H1 (cell line): ENCODE measurements at regions not wholly inside any gene's neighbourhood (a gene's known extent, or its start where the extent isn't known, plus 50 kb on each side); places are given as distances from the start of the nearest gene placed in this dataset.

Experiments
- EZH2 ChIP-seq: fragments of 200-600 bp; sonication (generic); IDR thresholded peaks from 2 replicates; pipeline ENCODE4 v1.7.1; 2012; ENCODE audit warnings: low read depth, mild to moderate bottlenecking, moderate library complexity, low read length, inconsistent platforms; ENCODE audit not compliant: severe bottlenecking
- SIN3A ChIP-seq, 2 experiments: IDR thresholded peaks in 1 of 2; conservative IDR thresholded peaks in 1 of 2; 2 replicates each; pipeline ENCODE4 v1.6.1; 2011 to 2012; ENCODE audit warnings: low read length in 2 of 2, improper control_type of control experiment in 1 of 2, low read depth in 1 of 2, mild to moderate bottlenecking in 1 of 2
- TAF1 ChIP-seq: IDR thresholded peaks from 2 replicates; pipeline ENCODE4 v1.6.1; 2011; ENCODE audit warnings: mild to moderate bottlenecking, low read depth, low read length
- TF ChIP-seq, protein P1 (sequence below): fragments of 300-600 bp; sonication (generic); IDR thresholded peaks from 2 replicates; pipeline ENCODE4 v1.7.1; 2012; ENCODE audit warnings: low read length, moderate library complexity, mild to moderate bottlenecking, inconsistent platforms; ENCODE audit not compliant: insufficient replicate concordance
- TF ChIP-seq, protein P2 (sequence below): IDR thresholded peaks from 2 replicates; pipeline ENCODE4 v1.6.1; 2011; ENCODE audit warnings: low read depth, mild to moderate bottlenecking, low read length; ENCODE audit not compliant: insufficient read depth

DNA sequence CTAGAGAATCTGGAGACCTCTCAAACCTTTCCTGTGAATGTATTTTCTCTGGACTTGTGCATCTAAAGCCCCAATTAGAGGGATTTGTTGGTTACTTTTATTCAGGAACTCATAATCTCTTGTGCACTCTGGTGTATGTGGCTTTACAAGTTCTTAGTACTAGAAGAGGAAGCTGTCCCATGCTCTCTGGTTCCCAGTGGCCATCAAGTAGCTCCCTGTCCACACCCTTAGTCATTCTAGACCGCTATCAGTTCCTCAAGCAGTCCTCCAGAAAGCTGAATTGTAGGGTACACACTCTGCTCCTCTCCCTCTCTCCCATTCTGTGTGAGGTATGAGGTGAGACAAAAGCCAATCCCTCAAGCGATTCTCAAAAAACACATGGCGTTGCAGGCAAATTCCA lies 470.3 kb downstream of the PTPRC start (continued):
- TF ChIP-seq, protein P1, sequence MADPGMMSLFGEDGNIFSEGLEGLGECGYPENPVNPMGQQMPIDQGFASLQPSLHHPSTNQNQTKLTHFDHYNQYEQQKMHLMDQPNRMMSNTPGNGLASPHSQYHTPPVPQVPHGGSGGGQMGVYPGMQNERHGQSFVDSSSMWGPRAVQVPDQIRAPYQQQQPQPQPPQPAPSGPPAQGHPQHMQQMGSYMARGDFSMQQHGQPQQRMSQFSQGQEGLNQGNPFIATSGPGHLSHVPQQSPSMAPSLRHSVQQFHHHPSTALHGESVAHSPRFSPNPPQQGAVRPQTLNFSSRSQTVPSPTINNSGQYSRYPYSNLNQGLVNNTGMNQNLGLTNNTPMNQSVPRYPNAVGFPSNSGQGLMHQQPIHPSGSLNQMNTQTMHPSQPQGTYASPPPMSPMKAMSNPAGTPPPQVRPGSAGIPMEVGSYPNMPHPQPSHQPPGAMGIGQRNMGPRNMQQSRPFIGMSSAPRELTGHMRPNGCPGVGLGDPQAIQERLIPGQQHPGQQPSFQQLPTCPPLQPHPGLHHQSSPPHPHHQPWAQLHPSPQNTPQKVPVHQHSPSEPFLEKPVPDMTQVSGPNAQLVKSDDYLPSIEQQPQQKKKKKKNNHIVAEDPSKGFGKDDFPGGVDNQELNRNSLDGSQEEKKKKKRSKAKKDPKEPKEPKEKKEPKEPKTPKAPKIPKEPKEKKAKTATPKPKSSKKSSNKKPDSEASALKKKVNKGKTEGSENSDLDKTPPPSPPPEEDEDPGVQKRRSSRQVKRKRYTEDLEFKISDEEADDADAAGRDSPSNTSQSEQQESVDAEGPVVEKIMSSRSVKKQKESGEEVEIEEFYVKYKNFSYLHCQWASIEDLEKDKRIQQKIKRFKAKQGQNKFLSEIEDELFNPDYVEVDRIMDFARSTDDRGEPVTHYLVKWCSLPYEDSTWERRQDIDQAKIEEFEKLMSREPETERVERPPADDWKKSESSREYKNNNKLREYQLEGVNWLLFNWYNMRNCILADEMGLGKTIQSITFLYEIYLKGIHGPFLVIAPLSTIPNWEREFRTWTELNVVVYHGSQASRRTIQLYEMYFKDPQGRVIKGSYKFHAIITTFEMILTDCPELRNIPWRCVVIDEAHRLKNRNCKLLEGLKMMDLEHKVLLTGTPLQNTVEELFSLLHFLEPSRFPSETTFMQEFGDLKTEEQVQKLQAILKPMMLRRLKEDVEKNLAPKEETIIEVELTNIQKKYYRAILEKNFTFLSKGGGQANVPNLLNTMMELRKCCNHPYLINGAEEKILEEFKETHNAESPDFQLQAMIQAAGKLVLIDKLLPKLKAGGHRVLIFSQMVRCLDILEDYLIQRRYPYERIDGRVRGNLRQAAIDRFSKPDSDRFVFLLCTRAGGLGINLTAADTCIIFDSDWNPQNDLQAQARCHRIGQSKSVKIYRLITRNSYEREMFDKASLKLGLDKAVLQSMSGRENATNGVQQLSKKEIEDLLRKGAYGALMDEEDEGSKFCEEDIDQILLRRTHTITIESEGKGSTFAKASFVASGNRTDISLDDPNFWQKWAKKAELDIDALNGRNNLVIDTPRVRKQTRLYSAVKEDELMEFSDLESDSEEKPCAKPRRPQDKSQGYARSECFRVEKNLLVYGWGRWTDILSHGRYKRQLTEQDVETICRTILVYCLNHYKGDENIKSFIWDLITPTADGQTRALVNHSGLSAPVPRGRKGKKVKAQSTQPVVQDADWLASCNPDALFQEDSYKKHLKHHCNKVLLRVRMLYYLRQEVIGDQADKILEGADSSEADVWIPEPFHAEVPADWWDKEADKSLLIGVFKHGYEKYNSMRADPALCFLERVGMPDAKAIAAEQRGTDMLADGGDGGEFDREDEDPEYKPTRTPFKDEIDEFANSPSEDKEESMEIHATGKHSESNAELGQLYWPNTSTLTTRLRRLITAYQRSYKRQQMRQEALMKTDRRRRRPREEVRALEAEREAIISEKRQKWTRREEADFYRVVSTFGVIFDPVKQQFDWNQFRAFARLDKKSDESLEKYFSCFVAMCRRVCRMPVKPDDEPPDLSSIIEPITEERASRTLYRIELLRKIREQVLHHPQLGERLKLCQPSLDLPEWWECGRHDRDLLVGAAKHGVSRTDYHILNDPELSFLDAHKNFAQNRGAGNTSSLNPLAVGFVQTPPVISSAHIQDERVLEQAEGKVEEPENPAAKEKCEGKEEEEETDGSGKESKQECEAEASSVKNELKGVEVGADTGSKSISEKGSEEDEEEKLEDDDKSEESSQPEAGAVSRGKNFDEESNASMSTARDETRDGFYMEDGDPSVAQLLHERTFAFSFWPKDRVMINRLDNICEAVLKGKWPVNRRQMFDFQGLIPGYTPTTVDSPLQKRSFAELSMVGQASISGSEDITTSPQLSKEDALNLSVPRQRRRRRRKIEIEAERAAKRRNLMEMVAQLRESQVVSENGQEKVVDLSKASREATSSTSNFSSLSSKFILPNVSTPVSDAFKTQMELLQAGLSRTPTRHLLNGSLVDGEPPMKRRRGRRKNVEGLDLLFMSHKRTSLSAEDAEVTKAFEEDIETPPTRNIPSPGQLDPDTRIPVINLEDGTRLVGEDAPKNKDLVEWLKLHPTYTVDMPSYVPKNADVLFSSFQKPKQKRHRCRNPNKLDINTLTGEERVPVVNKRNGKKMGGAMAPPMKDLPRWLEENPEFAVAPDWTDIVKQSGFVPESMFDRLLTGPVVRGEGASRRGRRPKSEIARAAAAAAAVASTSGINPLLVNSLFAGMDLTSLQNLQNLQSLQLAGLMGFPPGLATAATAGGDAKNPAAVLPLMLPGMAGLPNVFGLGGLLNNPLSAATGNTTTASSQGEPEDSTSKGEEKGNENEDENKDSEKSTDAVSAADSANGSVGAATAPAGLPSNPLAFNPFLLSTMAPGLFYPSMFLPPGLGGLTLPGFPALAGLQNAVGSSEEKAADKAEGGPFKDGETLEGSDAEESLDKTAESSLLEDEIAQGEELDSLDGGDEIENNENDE = no peak
- TF ChIP-seq SIN3A (conservative IDR thresholded peaks at IDR 0.05 in 1 of 2, IDR thresholded peaks at IDR 0.05 in 1 of 2; ENCODE audit: low read depth in 1 of 2, low read length in 2 of 2) = no peak
- TF ChIP-seq, protein P2, sequence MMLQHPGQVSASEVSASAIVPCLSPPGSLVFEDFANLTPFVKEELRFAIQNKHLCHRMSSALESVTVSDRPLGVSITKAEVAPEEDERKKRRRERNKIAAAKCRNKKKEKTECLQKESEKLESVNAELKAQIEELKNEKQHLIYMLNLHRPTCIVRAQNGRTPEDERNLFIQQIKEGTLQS = no peak
- TF ChIP-seq EZH2 = no peak
- no peak for TF ChIP-seq TAF1
- TF ChIP-seq, all 59 proteins: peak for 0
